ENCODE measurements at regions not wholly inside any gene's neighbourhood (a gene's known extent, or its start where the extent isn't known, plus 50 kb on each side); places are given as distances from the start of the nearest gene placed in this dataset.

DNA sequence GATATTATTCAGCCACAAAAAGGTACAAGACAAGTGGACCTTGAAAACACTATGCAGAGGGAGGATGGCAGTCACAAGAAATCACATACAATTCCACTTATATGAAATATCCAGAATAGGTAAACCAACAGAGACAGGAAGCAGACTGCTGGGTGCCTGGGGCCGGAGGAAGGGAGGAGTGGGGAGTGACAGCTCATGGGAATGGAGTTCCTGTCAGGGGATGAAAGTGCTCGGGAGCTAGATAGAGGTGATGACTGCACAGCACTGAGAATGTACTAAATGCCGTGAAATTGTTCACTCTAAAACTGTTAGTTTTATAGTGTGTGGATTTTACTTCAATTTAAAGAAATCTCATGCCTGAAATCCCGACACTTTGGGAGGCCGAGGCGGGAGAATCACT, 74.2 kb upstream of the MED9 start:
- Histone ChIP-seq H3K4me3 (ENCODE audit: low read depth, low read length) (no peak overlapping the region), H3K36me3 (ENCODE audit: control insufficient read depth, insufficient read depth, low read length) (no peaks in the 10 kb centered on the region), H3K27me3 (ENCODE audit: control insufficient read depth, insufficient read depth, low read length) (peaks cover 2% of the 10 kb centered on the region)
- TF ChIP-seq, protein P1, sequence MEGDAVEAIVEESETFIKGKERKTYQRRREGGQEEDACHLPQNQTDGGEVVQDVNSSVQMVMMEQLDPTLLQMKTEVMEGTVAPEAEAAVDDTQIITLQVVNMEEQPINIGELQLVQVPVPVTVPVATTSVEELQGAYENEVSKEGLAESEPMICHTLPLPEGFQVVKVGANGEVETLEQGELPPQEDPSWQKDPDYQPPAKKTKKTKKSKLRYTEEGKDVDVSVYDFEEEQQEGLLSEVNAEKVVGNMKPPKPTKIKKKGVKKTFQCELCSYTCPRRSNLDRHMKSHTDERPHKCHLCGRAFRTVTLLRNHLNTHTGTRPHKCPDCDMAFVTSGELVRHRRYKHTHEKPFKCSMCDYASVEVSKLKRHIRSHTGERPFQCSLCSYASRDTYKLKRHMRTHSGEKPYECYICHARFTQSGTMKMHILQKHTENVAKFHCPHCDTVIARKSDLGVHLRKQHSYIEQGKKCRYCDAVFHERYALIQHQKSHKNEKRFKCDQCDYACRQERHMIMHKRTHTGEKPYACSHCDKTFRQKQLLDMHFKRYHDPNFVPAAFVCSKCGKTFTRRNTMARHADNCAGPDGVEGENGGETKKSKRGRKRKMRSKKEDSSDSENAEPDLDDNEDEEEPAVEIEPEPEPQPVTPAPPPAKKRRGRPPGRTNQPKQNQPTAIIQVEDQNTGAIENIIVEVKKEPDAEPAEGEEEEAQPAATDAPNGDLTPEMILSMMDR (IDR thresholded peaks at IDR 0.05; ENCODE audit: insufficient read depth, low read length, severe bottlenecking) = no peak
- FAIRE-seq (no peak), DNase-seq (ENCODE audit: low read depth) (peak; percentile 39)

DNA sequence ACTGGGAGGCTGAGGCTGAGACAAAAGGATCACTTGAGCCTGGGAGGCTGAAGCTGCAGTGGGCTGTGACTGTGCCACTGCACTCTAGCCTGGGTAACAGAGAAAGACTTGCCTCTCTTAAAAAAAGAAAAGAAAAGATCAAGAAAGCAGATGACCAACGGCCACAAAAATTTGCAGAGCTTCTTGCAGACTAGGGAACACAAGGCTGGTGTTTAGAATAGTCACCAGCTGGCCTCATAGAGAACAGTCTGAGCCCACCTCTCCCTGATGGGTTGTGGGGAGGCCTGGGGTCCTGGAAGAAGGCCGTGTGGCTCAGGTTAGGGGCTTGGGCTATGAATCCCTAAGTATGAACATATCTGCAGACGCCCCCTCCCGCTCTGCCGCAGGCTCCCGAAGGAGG, 73.7 kb upstream of the MED9 start:
- no peak for DNase-seq (ENCODE audit: low read depth)
- no peak for FAIRE-seq
- TF ChIP-seq, protein P1 (IDR thresholded peaks at IDR 0.05; ENCODE audit: insufficient read depth, low read length, severe bottlenecking) = no peak
- H3K4me3 ChIP-seq (ENCODE audit: low read depth, low read length) = no peak overlapping the region
- peaks cover 2% of the 10 kb centered on the region for H3K27me3 ChIP-seq (ENCODE audit: control insufficient read depth, insufficient read depth, low read length)
- no peaks in the 10 kb centered on the region for H3K36me3 ChIP-seq (ENCODE audit: control insufficient read depth, insufficient read depth, low read length)

DNA sequence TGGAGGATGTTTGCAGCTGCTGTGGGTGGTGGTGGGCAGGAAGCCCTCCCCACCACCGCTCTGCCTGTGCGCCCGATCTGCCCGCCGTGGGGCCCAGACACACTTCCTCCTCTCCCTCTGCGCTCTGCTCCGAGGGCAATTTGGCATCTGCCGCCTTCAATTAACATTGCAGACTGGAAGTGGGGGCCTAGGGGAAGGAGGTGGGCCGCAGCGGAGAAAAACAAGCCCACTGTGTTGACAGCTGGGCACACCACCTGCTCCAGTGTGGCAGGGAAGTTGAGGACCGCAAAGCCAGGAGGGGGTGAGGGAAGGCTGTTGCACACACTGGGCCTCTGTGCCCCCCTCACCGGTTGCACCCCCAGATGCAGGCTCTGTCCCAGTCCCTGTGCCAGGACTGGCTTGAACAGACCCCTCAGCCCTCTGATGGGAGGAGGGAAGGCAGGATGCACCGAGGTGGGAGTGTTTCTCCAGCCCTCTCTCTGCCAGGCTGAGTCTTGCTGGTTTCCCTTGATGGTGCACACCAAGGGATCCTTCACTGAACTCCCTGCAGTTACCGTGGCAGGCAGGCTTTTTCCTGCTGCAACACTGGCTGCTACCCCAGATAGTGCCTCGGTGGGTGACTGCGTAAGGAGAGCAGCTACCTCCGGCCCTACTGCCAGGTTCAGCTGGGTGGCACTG, 72.8 kb upstream of the MED9 start:
- DNase-seq (ENCODE audit: low read depth) (no peak), FAIRE-seq (no peak)
- Histone ChIP-seq H3K4me3 (ENCODE audit: low read depth, low read length) (no peak overlapping the region), H3K27me3 (ENCODE audit: control insufficient read depth, insufficient read depth, low read length) (peaks cover 2% of the 10 kb centered on the region), H3K36me3 (ENCODE audit: control insufficient read depth, insufficient read depth, low read length) (no peaks in the 10 kb centered on the region)
- TF ChIP-seq, protein P1 (IDR thresholded peaks at IDR 0.05; ENCODE audit: insufficient read depth, low read length, severe bottlenecking) = no peak

DNA sequence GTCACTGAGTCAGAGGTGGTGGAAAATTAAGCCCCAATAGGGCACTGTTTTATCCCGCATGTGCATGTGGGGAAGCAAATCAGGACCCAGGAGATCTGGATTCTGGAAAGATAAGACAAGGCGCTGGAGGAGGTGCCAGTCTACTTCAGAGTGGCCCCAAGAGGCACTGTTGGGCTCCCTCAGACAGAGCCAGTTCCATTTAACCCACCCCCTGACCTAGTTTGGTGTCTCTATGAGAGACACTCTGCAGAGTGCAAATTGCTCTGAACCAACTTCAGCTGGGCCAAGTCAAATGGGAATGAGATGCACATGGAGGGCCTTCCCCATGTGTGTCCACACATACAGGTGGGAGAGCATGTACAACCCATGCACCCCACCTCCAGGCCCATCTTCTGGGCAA, 71.1 kb upstream of the MED9 start:
- Histone ChIP-seq H3K4me3 (ENCODE audit: low read depth, low read length) (no peak overlapping the region), H3K27me3 (ENCODE audit: control insufficient read depth, insufficient read depth, low read length) (peaks cover 2% of the 10 kb centered on the region), H3K36me3 (ENCODE audit: control insufficient read depth, insufficient read depth, low read length) (no peaks in the 10 kb centered on the region)
- no peak for DNase-seq (ENCODE audit: low read depth)
- FAIRE-seq = no peak
- TF ChIP-seq, protein P1 (IDR thresholded peaks at IDR 0.05; ENCODE audit: insufficient read depth, low read length, severe bottlenecking) = no peak

DNA sequence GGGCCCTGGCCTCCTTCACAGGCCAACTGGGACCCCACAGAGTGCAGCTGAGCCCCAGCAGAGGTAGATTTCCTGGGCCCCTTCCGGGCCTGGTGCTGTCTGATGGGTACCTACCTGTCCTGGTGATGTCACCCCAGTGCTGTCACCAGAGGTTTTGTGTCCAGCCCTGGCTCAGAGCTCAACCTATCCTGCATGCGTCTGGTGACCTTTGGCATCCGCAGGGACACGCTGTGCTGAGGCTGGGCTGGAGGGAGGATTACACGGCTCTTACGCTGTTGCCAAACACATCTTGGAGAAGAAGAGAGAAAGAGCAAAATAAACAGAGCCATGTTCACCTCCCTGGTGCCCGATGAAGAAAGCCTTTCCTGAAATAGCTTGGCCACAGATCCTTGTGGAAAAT, 70.6 kb upstream of the MED9 start:
- TF ChIP-seq, protein P1 (IDR thresholded peaks at IDR 0.05; ENCODE audit: insufficient read depth, low read length, severe bottlenecking) = no peak
- Histone ChIP-seq H3K36me3 (ENCODE audit: control insufficient read depth, insufficient read depth, low read length) (no peaks in the 10 kb centered on the region), H3K4me3 (ENCODE audit: low read depth, low read length) (no peak overlapping the region), H3K27me3 (ENCODE audit: control insufficient read depth, insufficient read depth, low read length) (peaks cover 2% of the 10 kb centered on the region)
- FAIRE-seq = no peak
- DNase-seq (ENCODE audit: low read depth) = no peak

DNA sequence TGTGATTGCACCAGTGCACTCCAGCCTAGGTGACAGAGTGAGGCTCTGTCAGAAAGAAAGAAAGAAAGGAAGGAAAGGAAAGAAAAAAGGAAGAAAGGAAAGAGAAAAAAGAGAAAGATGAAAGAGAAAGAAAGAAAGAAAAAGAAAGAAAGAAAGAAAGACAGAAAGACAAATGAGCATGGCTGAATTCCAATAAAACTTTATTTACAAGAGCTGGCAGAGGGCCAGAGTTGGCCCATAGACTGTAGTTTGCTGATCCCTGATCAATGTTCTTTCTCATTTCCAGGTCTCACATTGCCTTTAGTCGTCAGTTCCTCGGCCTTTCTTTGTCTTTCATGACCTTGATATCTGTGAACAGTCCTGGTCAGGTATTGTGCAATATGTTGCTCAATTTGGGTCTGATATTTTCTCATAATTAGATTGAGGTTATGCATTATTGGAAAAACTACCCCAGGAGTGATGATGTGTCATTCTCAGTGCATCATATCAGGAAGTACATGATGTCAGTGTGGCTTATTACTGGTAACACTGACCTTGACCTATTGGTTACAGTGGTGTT, 68.5 kb upstream of the MED9 start:
- TF ChIP-seq, protein P1 (IDR thresholded peaks at IDR 0.05; ENCODE audit: insufficient read depth, low read length, severe bottlenecking) = no peak
- peak; percentile 81 for DNase-seq (ENCODE audit: low read depth)
- FAIRE-seq = no peak
- Histone ChIP-seq H3K27me3 (ENCODE audit: control insufficient read depth, insufficient read depth, low read length) (peaks cover 2% of the 10 kb centered on the region), H3K4me3 (ENCODE audit: low read depth, low read length) (no peak overlapping the region), H3K36me3 (ENCODE audit: control insufficient read depth, insufficient read depth, low read length) (no peaks in the 10 kb centered on the region)
